ENCODE measurements at regions not wholly inside any gene's neighbourhood (a gene's known extent, or its start where the extent isn't known, plus 50 kb on each side); places are given as distances from the start of the nearest gene placed in this dataset.

- TF ChIP-seq POLR2A (IDR thresholded peaks at IDR 0.05) (no peak), POLR2AphosphoS5 (IDR thresholded peaks at IDR 0.05) (no peak)
These were observed 138.5 kb upstream of the FSTL4 start for GRCh38 chr5:133750856-133751255.

All from prostate gland (tissue), 1 donor.